Stimulated activated CD8-positive, alpha-beta memory T cell treated with anti-CD3 and anti-CD28 coated beads, Interleukin-7, amount 100 ng/mL, for 4 hours (primary cell): ENCODE measurements at regions not wholly inside any gene's neighbourhood (a gene's known extent, or its start where the extent isn't known, plus 50 kb on each side); places are given as distances from the start of the nearest gene placed in this dataset.
"Not testable (repeated sequence)": the region's sequence is repeated elsewhere in the genome, so short reads cannot be mapped to it uniquely, and the experiment has no call there.

Source experiments
- DNase-seq, 2 donors: peaks; one replicate each; pipeline ENCODE4 v3.0.0-alpha.2; 2020; ENCODE audit warnings: low read depth in 2 of 2

DNA sequence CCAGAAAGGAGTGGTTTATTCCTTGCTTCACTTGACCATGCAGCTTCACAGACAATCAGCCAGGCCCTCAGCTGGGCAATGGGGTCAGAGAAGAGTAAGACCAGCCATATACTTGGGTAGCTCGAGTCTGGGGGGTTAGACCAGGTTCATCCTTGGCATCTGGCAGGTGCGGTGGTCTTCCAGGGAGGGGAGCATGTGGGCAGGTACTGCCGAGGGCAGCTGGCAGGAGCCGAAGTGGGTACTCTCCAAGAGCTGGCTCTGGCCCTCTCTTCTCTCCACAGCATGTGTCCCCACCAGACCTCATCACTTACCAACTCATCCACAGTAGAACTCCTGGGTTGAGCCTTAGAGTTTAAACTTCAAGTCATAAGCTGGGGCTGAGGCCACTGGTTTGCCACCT, 156.8 kb downstream of the FOXD2 start:
- no peak for DNase-seq

DNA sequence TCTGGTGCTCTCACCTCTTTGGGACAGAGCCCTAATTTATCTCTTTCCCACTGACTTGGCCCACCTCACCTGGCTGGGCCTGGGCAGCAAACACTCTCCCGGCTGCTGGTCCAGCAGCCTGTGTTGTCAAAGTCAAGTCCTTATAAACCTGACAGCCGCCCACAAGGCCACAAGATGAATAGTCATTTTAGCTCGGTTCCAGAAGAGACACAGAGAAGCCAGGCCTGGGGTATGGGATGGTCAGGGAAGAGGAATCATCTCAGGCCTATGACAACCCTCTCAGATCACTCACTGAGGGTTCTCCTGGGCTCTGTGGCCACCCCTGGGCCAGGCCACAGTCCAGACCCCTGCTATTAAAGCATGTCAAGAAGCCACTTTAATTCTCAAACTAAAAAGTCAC, 158.5 kb downstream of the FOXD2 start:
- no peak for DNase-seq

DNA sequence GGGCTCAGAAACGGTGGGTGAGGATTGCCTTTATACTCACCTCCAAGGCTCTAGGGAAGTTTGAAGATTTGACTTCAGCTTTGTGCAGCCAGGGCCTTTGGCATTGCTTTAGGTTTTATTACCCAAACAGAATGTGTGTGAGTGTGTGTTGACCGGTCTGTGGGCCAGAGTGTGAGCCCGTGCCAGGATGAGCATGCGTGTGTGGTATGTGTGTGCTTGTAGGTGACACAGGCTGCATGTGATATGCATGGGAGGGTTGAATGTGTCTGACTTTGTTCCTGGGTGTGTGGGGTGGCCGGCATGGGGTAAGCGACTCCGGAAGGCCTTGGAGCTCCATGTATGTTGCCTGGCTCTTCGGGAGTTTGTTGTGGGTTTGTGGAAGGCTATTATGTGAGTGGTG, 160.5 kb downstream of the FOXD2 start:
- no peak for DNase-seq

DNA sequence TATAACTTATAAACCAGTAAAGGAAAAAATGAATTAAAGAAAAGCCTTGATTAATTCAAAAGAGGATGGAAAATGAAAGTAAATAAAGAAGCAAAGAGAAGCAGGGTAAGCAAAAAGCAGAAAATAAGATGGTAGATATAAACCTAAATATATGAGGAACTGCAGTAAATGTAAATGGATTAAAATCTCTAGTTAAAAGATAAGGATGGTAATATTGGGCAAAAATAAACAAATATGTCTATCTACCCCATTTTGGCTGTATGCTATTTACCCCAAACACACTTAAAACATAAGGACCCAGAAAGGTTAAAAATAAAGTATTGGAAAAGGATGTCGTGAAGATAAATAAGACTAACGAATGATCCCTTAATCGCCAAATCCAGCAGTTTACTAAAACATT, 161.9 kb downstream of the FOXD2 start:
- DNase-seq: no peak

DNA sequence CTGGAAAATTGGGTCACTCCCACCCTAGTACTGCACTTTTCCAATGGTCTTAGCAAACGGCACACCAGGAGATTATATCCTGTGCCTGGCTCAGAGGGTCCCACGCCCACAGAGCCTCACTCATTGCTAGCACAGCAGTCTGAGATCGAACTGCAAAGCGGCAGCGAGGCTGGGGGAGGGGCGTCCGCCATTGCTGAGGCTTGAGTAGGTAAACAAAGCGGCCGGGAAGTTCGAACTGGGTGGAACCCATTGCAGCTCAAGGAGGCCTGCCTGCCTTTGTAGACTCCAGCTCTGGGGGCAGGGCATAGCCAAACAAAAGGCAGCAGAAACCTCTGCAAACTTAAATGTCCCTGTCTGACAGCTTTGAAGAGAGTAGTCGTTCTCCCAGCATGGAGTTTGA, 164.6 kb downstream of the FOXD2 start:
- not testable (repeated sequence) for DNase-seq

DNA sequence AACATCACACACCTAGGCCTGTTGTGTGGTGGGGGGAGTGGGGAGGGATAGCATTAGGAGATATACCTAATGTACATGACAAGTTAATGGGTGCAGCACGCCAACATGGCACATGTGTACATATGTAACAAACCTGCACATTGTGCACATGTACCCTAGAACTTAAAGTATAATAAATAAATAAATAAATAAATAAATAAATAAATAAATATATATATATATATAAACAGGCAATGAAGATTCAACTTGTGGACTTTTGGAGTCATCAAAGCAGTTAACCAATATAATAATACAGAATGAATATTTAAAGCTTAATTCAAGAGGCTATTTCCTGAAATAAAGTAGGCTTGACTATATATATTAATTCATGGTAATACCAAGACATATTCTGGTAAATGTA, 167.0 kb downstream of the FOXD2 start:
- DNase-seq: not testable (repeated sequence)

DNA sequence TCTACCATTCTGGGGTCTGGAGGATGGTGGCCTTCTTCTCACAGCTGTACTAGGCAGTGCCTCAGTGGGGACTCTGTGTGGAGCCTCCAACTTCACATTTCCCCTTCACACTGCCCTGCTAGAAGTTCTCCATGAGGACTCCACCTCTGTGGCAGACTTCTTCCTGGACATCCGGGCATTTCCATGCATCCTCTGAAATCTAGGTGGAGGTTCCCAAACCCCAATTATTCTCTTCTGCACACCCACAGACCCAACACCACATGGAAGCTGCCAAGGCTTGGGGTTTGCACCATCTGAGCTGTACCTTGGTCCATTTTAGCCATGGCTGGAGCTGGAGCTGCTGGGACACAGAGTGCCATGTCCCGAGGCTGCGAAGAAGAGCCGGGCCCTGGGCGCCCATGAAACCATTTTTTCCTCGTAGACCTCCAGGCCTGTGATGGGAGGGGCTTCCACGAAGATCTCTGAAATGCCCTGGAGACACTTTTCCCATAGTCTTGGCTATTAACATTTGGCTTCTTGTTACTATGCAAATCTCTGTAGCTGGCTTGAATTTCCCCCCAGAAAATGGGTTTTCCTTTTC, 170.5 kb downstream of the FOXD2 start:
- DNase-seq: no peak

DNA sequence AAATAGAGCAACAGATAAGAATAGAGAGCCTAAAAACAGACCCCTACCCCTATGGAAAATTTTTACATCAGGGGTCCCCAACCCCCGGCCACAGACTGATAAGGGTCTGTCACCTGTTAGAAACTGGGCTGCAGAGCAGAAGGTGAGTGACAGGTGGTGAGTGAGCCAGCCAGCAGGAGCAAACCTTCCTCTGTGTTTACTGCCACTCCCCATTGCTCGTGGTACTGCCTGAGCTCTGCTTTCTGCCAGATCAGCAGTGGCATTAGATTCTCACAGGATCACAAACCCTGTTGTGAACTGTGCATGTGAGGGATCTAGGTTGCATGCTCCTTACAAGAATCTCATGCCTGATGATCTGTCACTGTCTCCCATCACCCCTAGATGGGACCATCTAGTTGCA, 174.1 kb downstream of the FOXD2 start:
- no peak for DNase-seq

DNA sequence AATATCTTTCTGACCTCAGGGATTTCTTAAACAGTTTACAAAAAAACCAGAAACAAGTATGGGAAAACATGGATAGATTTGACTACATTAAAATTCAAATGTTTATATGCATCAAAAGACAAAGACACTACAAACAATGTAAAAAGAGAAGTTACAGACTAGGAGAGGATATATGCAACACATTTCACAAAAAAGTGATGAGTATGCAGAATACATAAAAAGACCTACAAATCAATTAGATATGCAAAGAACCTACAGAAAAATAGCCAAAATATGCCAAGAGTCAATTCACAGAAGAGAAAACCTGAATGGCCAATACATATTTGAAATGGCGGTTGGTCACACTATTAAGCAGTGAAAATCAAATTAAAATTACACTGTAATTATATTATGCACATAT, 175.0 kb downstream of the FOXD2 start:
- no peak for DNase-seq

DNA sequence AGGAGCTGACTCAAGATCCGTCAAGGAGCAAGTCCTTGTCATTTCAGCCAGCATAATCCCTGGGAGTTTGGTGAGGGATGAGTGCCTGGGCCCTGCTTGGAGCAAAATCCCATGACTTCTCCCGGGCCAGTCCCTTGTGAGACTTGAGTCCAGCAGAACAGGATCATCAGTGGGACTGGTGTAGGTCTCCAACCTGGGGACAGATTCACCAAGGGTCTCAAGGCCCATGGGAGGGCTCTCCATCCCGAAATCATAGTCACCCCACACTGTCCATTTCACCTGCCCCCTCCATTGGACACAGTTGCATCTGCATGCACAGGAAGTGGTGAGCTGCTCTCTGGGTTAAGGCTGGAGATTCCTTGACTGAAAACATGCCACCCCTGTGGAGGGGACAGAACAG, 178.2 kb downstream of the FOXD2 start:
- DNase-seq: no peak

DNA sequence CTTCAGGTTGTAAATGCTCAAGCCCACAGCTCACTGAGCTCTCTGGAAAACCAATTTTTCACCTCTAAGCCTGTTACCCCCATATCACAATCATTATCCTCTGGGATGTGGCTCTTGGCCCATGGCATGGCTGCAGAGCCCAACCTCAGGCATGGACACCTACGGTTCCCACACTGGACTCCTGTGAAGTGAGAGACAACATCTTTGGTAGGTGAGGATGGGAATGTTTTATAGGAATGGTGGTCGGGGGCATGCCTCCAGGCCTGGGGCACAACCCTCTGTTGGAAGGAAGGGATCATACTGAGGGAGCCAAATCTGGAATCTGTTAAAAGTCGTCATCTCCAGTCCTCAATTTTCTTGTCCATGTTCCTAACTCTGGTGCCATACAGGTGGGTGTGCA, 179.1 kb downstream of the FOXD2 start:
- DNase-seq: no peak

DNA sequence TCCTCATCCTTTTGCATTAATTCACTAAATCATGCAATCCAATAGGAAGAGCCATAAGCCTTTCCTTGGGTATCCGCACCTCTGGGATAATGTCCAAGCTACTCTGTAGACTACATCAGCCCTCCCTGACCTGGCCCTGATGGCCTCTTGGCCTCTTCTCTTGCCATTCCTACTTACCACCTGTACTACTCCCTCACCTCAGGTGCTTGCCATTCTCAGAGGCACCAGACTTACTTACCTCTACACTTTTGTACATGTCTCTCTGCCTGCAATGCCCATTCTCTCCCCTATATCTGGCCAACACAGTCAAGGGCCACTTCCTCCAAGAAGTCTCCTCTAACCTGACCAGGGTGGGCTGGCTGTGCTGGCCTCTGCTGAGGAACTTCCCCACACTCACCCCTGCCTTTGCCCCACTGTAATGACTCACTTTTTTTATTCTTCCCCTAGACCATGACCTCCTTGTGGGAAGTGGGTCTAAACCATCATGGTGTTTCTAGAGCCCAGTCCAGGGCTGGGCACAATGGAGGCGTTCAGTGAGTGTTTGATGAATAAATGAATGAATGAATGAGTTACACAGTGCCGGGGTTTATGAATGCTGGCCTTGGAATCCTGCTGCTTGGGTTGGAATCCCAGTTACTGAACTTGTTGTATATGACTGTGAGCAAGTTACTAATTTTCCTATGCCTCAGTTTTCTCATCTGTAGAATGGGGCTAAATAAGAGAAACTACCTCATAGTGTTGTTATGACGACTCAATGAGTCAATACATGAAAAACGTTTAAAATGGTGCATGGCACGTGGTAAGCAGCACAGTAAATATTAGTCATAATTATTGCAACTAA, 179.8 kb downstream of the FOXD2 start:
- DNase-seq: no peak

DNA sequence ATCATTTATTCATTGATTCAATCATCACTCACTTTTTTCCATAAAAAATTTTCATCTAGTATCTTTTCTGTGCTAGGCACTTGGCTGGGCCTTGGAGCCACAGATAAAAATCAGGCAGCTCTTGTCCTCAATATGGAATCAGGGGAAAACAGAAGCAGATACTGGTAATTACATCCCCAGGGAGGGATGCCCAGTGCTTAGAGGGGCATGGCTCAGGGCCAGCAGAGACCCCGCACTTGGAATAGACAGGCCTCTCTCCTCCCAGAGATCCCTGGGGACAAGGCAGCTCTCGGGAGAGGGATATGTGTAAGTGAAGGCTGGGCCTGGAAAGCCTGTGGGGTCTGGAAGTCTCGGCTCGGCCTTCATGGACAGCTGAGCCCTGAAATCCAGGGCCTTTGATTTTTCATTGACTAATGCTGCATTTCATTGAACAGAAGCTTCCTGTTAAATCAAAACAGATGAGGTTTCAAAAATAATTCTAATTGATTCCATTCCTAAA, 180.4 kb downstream of the FOXD2 start:
- DNase-seq: no peak

DNA sequence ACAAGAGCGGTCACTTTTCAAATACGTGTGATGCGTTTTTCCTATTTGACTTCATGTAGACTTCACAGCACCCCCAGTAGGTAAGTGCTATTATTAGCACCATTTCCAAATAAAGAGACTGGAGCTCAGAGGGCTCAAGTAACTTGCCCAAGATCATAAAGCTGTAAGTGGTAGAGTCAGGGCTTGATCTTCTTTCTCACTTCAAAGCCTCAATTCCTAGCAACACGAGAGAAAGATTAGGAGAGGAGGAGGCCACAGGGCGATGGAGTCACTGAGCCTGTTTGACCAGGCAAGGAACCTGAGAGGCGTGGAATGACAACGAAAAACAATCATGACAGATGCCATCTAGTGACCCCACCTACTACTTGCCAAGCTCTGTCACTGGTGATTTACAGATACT, 181.0 kb downstream of the FOXD2 start:
- no peak for DNase-seq

DNA sequence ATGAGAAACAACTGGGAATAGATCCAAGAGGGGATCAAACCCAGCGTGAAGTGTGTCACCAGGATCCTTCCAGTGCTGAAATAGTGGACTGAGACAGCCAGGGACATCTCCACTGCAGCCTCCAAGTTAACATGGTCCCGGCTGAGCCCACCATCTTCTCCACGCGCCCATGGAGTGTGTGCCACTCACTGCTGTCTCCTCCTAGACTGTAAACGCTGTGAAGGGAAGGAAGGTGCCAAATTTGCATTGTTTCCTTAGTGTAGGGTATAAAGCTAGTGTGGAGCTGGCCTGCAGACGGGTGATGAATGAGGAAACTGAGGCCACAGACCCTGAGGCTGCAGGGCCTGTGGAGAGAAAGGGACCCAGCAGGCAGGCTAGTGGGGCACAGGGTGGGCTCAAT, 183.6 kb downstream of the FOXD2 start:
- no peak for DNase-seq

DNA sequence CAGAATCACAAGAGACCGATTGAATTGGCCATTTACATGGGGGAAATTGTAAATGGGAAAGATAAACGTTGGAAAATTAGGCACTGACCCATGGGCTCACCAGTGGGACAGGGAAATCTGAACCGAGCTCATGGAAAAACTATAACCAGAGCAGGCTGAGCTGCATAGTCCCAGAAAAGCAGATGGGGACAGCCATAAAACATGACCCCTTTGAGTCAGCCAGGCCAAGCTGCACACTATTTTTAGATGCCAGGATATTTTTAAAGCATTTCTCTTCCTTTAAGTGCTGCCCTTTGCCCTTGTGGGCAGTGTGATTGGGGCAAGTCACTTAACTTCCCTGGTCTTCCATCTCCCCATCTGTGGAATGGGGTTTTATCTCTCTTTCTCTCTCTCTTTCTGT, 184.1 kb downstream of the FOXD2 start:
- no peak for DNase-seq

DNA sequence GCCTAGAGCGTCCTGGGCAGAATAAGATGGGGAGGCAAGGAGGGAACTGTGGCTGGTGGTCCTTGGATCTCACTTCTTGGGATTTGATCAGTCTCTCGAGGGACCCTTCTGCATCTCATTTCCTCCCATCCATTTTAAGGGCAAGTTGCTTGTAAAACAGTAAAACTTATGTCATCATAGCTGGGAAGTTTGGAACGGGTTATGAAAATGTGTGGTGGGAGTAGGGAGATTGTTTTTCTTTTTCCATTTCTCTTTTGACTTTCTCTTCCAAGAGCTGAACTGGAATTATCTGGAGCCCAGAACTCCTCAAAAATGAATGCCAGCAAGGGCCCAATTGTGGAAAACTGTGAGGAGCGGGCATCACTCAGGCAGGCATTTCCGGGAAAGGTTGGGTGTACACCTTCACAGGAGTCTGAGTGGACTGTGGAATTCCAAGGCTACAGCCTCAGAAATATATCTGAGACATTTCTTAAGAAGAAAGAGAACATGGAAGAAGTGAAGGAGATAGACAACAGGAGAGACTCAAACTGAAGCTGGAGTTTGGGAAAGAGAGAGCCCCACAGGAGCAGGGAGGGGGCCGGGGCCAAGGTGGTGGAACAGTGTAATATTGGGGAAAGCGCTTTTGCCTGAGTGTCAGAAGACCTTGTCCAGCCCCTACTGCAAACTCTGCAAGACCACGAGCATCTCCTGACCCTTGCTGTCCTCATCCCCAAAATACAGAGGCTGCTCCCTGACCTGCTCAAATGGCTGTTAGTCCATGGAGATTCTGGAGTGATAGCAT, 185.1 kb downstream of the FOXD2 start:
- DNase-seq: no peak

DNA sequence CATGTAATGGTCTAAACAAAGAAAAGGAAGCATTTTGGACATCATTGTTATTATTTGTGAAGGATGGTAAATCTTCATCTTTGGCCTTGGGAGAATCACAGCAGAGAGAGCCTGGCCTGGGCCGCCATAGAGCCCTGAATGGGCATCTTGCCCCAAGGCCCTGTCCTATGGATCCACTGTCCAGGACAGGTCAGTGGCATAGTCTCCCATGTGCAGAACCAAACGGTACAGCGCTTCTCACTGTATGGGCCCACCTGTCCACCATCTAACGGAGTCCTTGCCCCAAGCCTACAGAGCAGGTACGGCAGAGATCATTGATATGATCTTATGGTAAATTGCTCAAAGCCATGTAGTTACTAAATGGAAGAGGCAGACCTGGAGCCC, 185.7 kb downstream of the FOXD2 start:
- DNase-seq: no peak

DNA sequence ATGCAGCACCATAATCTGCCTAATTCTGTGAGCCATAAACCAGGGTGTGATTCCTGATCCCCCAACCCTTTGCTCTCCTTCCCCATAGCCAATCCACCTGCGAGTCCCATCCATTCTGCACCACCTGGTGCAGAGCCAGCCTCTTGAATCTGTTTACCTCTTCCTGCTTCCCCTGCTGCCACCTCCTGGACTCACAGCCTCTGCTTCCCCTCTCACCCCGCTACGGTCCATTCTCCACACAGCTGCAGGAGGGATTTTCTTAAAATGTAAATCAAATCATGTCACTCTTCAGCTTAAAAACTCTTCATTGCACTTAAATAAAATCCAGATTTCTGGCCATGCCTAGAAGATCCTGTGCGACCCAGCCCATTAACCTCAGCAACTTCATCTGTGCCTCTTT, 186.7 kb downstream of the FOXD2 start:
- DNase-seq: no peak

DNA sequence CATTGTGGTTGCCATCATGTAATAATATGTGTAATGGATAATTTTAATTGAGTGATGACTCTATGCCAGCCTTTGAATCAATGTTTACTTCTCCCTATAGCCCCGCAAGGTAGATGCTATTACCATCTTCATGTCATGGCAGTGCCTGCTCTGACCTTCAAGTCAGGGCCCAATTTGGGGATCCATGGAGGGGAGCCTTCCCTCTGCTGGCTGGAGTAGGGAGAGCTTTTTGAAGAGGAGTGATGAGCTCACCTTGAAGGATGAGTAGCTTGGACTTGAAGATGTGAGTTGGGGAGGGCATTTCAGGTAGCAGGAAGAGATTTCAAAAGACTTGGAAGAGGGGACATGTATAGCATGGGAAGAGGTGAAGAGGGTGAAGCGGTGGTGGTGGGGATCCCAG, 189.2 kb downstream of the FOXD2 start:
- DNase-seq: no peak

DNA sequence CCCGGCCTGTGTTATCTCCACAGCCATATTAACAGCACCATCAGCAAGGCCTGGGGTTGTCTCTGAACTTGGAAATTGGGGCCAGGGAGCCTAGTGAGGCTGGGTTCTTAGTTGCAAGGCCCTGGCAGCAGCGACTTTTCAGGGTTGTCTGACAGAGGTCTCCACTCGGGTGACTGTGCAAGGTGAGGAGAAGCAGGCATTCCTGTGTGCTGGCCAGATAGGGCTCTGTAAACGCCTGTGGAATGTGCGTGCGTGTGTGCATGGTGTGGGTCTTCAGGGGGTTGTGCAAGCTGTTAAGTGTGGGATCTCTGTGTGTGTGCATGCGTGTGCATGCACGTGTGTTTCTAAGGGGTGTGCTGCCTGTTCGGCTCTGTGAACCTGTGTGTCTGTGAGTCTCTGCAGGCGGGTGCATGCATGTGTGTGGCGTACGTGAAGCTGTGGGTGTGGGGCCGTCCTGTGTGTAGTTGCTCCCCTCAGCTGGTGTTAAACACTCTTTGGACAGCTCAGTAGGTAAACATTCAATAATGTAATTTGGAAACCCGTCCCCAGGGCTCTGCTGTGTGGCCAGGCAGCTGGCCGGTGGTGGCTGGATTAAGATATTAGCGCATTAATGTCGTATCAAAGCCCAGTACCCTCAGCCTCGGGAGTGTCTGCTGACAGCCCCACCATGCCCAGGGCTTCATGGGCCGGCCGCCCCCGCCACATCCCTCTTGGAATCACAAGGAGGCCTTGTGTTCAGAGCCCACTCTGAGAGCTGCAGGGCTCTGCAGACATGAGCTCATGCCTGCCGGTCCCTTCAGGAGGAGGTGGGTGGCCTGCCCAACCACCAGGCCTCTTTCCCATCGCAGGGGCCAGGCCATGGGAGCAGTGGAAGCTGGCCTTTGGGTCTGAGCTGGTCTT, 189.9 kb downstream of the FOXD2 start:
- DNase-seq: no peak

DNA sequence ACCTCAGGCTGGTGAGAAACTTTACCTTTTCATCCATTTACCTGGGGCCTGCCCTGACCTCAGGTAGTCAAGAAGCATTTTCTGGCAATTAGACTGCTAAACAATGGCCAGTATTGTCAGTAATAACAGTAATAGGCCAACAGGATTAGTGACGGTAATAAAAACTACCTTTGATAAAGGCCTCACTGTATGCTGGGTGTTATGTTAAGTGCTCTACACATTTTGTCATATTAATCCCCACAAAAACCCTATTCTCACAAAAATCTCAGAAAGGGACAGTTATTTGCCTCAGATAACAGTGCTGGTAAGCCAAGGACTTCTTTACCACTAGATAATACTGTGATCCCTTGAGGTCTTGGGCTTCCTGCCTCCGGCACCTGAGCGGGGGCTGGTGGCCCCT, 191.4 kb downstream of the FOXD2 start:
- no peak for DNase-seq
